Panc1 (cell line): ENCODE measurements at regions not wholly inside any gene's neighbourhood (a gene's known extent, or its start where the extent isn't known, plus 50 kb on each side); places are given as distances from the start of the nearest gene placed in this dataset.

Experiments used
- ATAC-seq: fragments of 200-7000 bp; cut with Tn5 transposase; 2 replicates; pipeline ENCODE4 v1.9.1; 2020; ENCODE audit warnings: mild to moderate bottlenecking, moderate library complexity
- BruUV-seq: library from RNA; stranded (reverse); fragments of 400-500 nt; replicated peaks from 2 replicates; lab custom pipeline; 2021; lab: Mats Ljungman, UMichigan
- CTCF ChIA-PET: fragments of 300-600 bp; sonication (Branson Sonifier 250); formaldehyde crosslinking; loops from one replicate; lab custom pipeline; 2022; ENCODE audit warnings: antibody characterized with exemption; lab: Charles Lee
- POLR2A ChIA-PET: fragments of 300-600 bp; sonication (Branson Sonifier 250); formaldehyde crosslinking; loops from one replicate; lab custom pipeline; 2022; ENCODE audit warnings: antibody characterized with exemption; lab: Charles Lee
- DNase-seq: peaks from one replicate; pipeline ENCODE4 v3.0.0-alpha.2; 2010; ENCODE audit warnings: low read depth, low spot score
- H3K27ac ChIP-seq: 2 replicates; pipeline ENCODE4 v1.5.1; 2011; ENCODE audit warnings: mild to moderate bottlenecking, low read length, inconsistent platforms
- H3K27me3 ChIP-seq: fragments of 200-500 bp; sonication (Bioruptor generic); 2 replicates; pipeline ENCODE4 v1.6.0; 2014; ENCODE audit warnings: low read length, inconsistent platforms; ENCODE audit not compliant: control insufficient read depth, insufficient read depth
- H3K36me3 ChIP-seq: fragments of 200-500 bp; sonication (Bioruptor generic); 2 replicates; pipeline ENCODE4 v1.5.1; 2014; ENCODE audit warnings: inconsistent platforms, mild to moderate bottlenecking, low read length, moderate library complexity; ENCODE audit not compliant: control insufficient read depth, insufficient read depth
- H3K4me1 ChIP-seq: 2 replicates; pipeline ENCODE4 v1.5.1; 2011; ENCODE audit warnings: inconsistent platforms, mild to moderate bottlenecking, low read length, moderate library complexity; ENCODE audit not compliant: control insufficient read depth, insufficient read depth
- H3K4me3 ChIP-seq, 2 experiments: 2 replicates each; pipeline ENCODE4 v1.5.1; 2011 to 2012; ENCODE audit warnings: low read depth in 2 of 2, low read length in 2 of 2, mild to moderate bottlenecking in 2 of 2, inconsistent platforms in 1 of 2, moderate library complexity in 1 of 2
- H3K9me3 ChIP-seq: fragments of 200-500 bp; sonication (Bioruptor generic); 2 replicates; pipeline ENCODE4 v1.5.1; 2014; ENCODE audit warnings: low read depth, mild to moderate bottlenecking, inconsistent platforms, low read length, moderate library complexity; ENCODE audit not compliant: control insufficient read depth, insufficient read depth
- POLR2AphosphoS5 ChIP-seq: IDR thresholded peaks from 2 replicates; pipeline ENCODE4 v1.6.1; 2012; ENCODE audit warnings: mild to moderate bottlenecking, low read depth, low read length, moderate library complexity
- SIN3A ChIP-seq: IDR thresholded peaks from 2 replicates; pipeline ENCODE4 v1.6.1; 2012; ENCODE audit warnings: low read depth, mild to moderate bottlenecking, low read length, moderate library complexity, borderline replicate concordance; ENCODE audit not compliant: insufficient read depth
- TCF7L2 ChIP-seq: IDR thresholded peaks from 2 replicates; pipeline ENCODE4 v1.6.1; 2011; ENCODE audit warnings: mild to moderate bottlenecking, low read depth, low read length, inconsistent platforms
- in situ Hi-C: cut with HindIII; loops from 2 replicates; pipeline ENCODE4 v1.10.0; 2016; ENCODE audit warnings: low sequenced_read_pairs, low pct_unique_long_range_greater_than_20kb
- intact Hi-C: fragments of 100-400 bp; cut with micrococcal nuclease; formaldehyde crosslinking; loops from one replicate; pipeline ENCODE4 v1.10.0; 2022; ENCODE audit not compliant: unreplicated experiment
- TF ChIP-seq, protein P1 (sequence below), 2 experiments: IDR thresholded peaks; 2 replicates each; pipeline ENCODE4 v1.6.1; 2011 to 2012; ENCODE audit warnings: low read depth in 2 of 2, control low read depth in 1 of 2, low read length in 1 of 2, mild to moderate bottlenecking in 1 of 2, moderate library complexity in 1 of 2; ENCODE audit not compliant: insufficient read depth in 1 of 2
- TF ChIP-seq, protein P2 (sequence below): fragments of 450-650 bp; IDR thresholded peaks from 2 replicates; pipeline ENCODE4 v1.5.1; 2017; ENCODE audit warnings: mild to moderate bottlenecking

DNA sequence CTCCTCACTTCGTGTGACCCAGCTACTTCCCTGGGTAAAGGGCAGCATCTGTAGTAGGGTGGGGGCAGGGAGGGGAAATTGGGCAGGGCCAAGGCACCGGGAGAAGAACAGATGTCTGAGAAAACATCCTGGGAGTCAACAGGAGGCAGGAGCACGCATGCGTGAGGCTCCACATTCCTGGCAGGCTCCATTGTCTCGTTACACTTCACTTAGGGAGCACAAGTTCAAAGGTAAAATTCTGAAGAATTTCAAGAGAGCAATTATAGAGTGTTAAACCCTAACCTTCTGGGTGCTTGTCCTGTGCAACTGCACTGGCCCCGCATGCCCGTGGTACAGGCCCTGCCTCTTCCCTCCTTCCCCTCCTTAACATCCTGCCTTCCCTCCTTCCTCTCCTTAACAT, 79.6 kb upstream of the POMP start:
- in situ Hi-C loops (no loop called here), intact Hi-C loops (no loop called here)
- H3K27ac ChIP-seq: no peak overlapping the region
- CTCF ChIA-PET: no interaction called here
- POLR2A ChIA-PET: no interaction called here
- ATAC-seq (no peak), DNase-seq (no peak)
- H3K4me3 ChIP-seq: no peak overlapping the region
- no peaks in the 10 kb centered on the region for H3K27me3 ChIP-seq
- no peaks in the 10 kb centered on the region for H3K36me3 ChIP-seq
- H3K9me3 ChIP-seq: no peaks in the 10 kb centered on the region
- H3K4me1 ChIP-seq: no peaks in the 10 kb centered on the region
- BruUV-seq: no TSS peak
- TF ChIP-seq, protein P1, sequence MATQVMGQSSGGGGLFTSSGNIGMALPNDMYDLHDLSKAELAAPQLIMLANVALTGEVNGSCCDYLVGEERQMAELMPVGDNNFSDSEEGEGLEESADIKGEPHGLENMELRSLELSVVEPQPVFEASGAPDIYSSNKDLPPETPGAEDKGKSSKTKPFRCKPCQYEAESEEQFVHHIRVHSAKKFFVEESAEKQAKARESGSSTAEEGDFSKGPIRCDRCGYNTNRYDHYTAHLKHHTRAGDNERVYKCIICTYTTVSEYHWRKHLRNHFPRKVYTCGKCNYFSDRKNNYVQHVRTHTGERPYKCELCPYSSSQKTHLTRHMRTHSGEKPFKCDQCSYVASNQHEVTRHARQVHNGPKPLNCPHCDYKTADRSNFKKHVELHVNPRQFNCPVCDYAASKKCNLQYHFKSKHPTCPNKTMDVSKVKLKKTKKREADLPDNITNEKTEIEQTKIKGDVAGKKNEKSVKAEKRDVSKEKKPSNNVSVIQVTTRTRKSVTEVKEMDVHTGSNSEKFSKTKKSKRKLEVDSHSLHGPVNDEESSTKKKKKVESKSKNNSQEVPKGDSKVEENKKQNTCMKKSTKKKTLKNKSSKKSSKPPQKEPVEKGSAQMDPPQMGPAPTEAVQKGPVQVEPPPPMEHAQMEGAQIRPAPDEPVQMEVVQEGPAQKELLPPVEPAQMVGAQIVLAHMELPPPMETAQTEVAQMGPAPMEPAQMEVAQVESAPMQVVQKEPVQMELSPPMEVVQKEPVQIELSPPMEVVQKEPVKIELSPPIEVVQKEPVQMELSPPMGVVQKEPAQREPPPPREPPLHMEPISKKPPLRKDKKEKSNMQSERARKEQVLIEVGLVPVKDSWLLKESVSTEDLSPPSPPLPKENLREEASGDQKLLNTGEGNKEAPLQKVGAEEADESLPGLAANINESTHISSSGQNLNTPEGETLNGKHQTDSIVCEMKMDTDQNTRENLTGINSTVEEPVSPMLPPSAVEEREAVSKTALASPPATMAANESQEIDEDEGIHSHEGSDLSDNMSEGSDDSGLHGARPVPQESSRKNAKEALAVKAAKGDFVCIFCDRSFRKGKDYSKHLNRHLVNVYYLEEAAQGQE (IDR thresholded peaks at IDR 0.05; ENCODE audit: insufficient read depth in 1 of 2, low read depth in 2 of 2, low read length in 1 of 2): no peak

DNA sequence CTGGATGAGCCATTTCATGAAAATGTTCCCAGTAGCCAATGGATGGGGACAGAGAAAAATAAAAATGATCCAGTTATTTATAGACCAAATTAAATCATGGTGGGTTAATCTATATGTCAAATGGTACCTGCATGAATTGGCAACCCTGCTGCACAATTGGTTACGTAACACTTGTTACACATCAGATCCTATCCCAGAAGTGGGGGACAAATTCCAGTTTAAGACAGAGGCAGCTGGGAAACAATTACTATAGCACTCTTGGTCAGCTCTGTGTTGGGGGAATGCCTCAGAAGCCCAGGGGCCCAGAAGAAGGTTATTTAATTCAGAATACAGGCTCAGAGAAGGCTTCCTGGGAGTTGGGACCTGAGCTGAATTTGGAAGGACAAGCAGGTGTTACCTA, 81.1 kb upstream of the FLT1 start:
- TF ChIP-seq, protein P2, sequence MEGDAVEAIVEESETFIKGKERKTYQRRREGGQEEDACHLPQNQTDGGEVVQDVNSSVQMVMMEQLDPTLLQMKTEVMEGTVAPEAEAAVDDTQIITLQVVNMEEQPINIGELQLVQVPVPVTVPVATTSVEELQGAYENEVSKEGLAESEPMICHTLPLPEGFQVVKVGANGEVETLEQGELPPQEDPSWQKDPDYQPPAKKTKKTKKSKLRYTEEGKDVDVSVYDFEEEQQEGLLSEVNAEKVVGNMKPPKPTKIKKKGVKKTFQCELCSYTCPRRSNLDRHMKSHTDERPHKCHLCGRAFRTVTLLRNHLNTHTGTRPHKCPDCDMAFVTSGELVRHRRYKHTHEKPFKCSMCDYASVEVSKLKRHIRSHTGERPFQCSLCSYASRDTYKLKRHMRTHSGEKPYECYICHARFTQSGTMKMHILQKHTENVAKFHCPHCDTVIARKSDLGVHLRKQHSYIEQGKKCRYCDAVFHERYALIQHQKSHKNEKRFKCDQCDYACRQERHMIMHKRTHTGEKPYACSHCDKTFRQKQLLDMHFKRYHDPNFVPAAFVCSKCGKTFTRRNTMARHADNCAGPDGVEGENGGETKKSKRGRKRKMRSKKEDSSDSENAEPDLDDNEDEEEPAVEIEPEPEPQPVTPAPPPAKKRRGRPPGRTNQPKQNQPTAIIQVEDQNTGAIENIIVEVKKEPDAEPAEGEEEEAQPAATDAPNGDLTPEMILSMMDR: no peak
- TF ChIP-seq POLR2AphosphoS5 (no peak), SIN3A (no peak), TCF7L2 (no peak)
- TF ChIP-seq, protein P1 (IDR thresholded peaks at IDR 0.05; ENCODE audit: insufficient read depth in 1 of 2, low read depth in 2 of 2, low read length in 1 of 2): no peak
- intact Hi-C loops (no loop called here), in situ Hi-C loops (no loop called here)
- no peak overlapping the region for H3K27ac ChIP-seq
- H3K27me3 ChIP-seq: no peaks in the 10 kb centered on the region
- ChIA-PET CTCF (no interaction called here), POLR2A (no interaction called here)
- no peak overlapping the region for H3K4me3 ChIP-seq
- H3K4me1 ChIP-seq: no peaks in the 10 kb centered on the region
- no peaks in the 10 kb centered on the region for H3K9me3 ChIP-seq
- no TSS peak for BruUV-seq
- no peak for DNase-seq
- no peak for ATAC-seq
- no peaks in the 10 kb centered on the region for H3K36me3 ChIP-seq
